ENCODE measurements at regions not wholly inside any gene's neighbourhood (a gene's known extent, or its start where the extent isn't known, plus 50 kb on each side); places are given as distances from the start of the nearest gene placed in this dataset.

DNA sequence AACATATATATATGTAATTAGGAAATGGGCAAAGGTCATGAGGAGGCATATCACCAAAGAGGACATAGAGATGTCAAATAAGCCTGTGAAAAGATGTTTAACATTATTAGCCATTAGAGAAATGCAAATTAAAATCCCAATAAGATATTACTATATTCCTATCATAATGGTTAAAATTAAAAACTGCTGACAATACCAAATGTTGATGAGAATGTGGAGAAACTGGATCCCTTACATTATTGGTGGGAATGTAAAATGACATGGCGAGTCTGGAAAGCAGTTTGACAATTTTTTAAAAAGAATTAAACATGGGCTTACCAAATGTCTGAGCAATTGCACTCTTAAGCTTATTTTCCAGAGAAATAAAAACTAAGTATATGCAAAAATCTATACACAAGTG is 1821.6 kb upstream of the C9orf72 start:
- no TSS peak for BruUV-seq (replicated peaks)
- Histone ChIP-seq H3K9me2 (ENCODE audit: insufficient read depth) (no peaks in the 10 kb centered on the region), H3K27ac (ENCODE audit: low read depth, low read length) (no peak overlapping the region), H3K36me3 (ENCODE audit: control insufficient read depth in 1 of 2, insufficient read depth in 2 of 2, low read length in 2 of 2) (no peaks in the 10 kb centered on the region), H3K79me2 (ENCODE audit: insufficient read depth, low read length) (no peaks in the 10 kb centered on the region), H3K9ac (ENCODE audit: low read length) (no peak overlapping the region), H3K4me3 (replicated peaks in 1 of 2; ENCODE audit: low read depth in 1 of 2, low read length in 2 of 2) (no peak overlapping the region), H2AFZ (ENCODE audit: low read depth, low read length, poor library complexity, severe bottlenecking) (no peak overlapping the region), H3K9me3 (ENCODE audit: control insufficient read depth in 1 of 2, insufficient read depth in 1 of 2, low read depth in 1 of 2, low read length in 2 of 2) (no peaks in the 10 kb centered on the region), H3K4me2 (ENCODE audit: low read length) (no peak overlapping the region), H3K27me3 (ENCODE audit: insufficient read depth, low read length) (no peaks in the 10 kb centered on the region), H4K20me1 (ENCODE audit: insufficient read depth) (no peaks in the 10 kb centered on the region), H3K4me1 (ENCODE audit: control insufficient read depth in 1 of 2, insufficient read depth in 2 of 2, low read length in 2 of 2) (no peaks in the 10 kb centered on the region)
- intact Hi-C loops (cut with micrococcal nuclease) = no loop called here
- ChIA-PET RAD21 (ENCODE audit: low non-redundant PET in 1 of 2, low total read pairs in 2 of 2, uncharacterized antibody in 2 of 2, unreplicated experiment in 2 of 2) (no interaction called here), CTCF (no interaction called here), POLR2A (no interaction called here)
- no peak for TF ChIP-seq JUND (IDR thresholded peaks at IDR 0.05)
- no peak for DNase-seq (ENCODE audit: low read depth, low spot score)
- ATAC-seq = no peak

- intact Hi-C loops (cut with micrococcal nuclease) = no loop called here
- ATAC-seq (no peak), DNase-seq (ENCODE audit: low read depth, low spot score) (no peak)
- TF ChIP-seq EZH2phosphoT487 (IDR thresholded peaks at IDR 0.05; ENCODE audit: borderline replicate concordance) (no peak), CEBPB (IDR thresholded peaks at IDR 0.05; ENCODE audit: low read depth) (no peak), EZH2 (IDR thresholded peaks at IDR 0.05) (no peak), CBX3 (IDR thresholded peaks at IDR 0.05; ENCODE audit: low read depth) (no peak), ELF1 (IDR thresholded peaks at IDR 0.05; ENCODE audit: borderline replicate concordance, low read depth) (no peak), EGR1 (IDR thresholded peaks at IDR 0.05; ENCODE audit: low read depth) (no peak), MAX (IDR thresholded peaks at IDR 0.05) (no peak), RAD21 (IDR thresholded peaks at IDR 0.05; ENCODE audit: low read depth) (no peak), SRF (IDR thresholded peaks at IDR 0.05; ENCODE audit: low read depth) (no peak), REST (IDR thresholded peaks at IDR 0.05; ENCODE audit: low read depth) (no peak)
- ChIA-PET POLR2A (no interaction called here), RAD21 (ENCODE audit: low non-redundant PET in 1 of 2, low total read pairs in 2 of 2, uncharacterized antibody in 2 of 2, unreplicated experiment in 2 of 2) (no interaction called here), CTCF (no interaction called here)
- Histone ChIP-seq H3K9ac (ENCODE audit: low read length) (no peak overlapping the region), H3K4me1 (ENCODE audit: control insufficient read depth in 1 of 2, insufficient read depth in 2 of 2, low read length in 2 of 2) (no peaks in the 10 kb centered on the region), H3K27ac (ENCODE audit: low read depth, low read length) (no peak overlapping the region), H3K27me3 (ENCODE audit: insufficient read depth, low read length) (no peaks in the 10 kb centered on the region), H3K9me2 (ENCODE audit: insufficient read depth) (no peaks in the 10 kb centered on the region), H3K4me3 (replicated peaks in 1 of 2; ENCODE audit: low read depth in 1 of 2, low read length in 2 of 2) (no peak overlapping the region), H3K4me2 (ENCODE audit: low read length) (no peak overlapping the region), H3K36me3 (ENCODE audit: control insufficient read depth in 1 of 2, insufficient read depth in 2 of 2, low read length in 2 of 2) (no peaks in the 10 kb centered on the region), H3K9me3 (ENCODE audit: control insufficient read depth in 1 of 2, insufficient read depth in 1 of 2, low read depth in 1 of 2, low read length in 2 of 2) (no peaks in the 10 kb centered on the region), H3K79me2 (ENCODE audit: insufficient read depth, low read length) (no peaks in the 10 kb centered on the region), H4K20me1 (ENCODE audit: insufficient read depth) (no peaks in the 10 kb centered on the region), H2AFZ (ENCODE audit: low read depth, low read length, poor library complexity, severe bottlenecking) (no peak overlapping the region)
- BruUV-seq (replicated peaks) = no TSS peak
These were observed 1823.9 kb upstream of the C9orf72 start for GRCh38 chr9:29397148-29397547.
